ENCODE measurements at regions not wholly inside any gene's neighbourhood (a gene's known extent, or its start where the extent isn't known, plus 50 kb on each side); places are given as distances from the start of the nearest gene placed in this dataset.

DNA sequence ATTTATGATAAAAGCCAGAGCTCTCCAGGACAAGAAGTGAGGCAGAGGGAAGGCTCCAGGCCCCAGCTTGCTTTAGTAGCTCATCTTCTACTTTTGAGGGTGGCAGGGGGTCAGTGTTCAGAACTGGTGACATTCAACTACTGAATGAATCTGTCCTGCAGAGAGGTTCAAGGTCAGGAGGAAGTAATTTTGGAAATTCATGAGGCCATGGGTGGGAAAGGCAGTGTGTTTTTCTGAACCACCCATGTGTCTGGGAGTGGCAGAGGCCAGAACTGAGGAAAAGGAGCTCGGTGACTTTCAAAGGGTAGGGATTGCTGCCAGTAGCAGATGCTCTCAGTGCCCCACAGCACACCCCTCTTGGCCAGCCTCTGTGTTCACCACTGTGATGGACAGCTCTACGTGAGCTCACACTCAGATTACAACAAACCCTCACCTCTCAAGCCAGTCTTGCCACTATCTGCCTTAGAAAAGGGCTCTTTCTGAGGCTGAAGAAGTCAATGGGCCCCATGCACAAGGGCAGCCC lies 571.2 kb downstream of the RAB28 start:
- H3K9ac ChIP-seq, result no peak overlapping the region
- no peaks in the 10 kb centered on the region for H3F3A ChIP-seq (replicated peaks; ENCODE audit: insufficient read depth)
- ChIA-PET CTCF (no interaction called here), POLR2A (no interaction called here)
- no peak for DNase-seq
- no peak overlapping the region for H3K4me2 ChIP-seq
- TF ChIP-seq, protein P1, sequence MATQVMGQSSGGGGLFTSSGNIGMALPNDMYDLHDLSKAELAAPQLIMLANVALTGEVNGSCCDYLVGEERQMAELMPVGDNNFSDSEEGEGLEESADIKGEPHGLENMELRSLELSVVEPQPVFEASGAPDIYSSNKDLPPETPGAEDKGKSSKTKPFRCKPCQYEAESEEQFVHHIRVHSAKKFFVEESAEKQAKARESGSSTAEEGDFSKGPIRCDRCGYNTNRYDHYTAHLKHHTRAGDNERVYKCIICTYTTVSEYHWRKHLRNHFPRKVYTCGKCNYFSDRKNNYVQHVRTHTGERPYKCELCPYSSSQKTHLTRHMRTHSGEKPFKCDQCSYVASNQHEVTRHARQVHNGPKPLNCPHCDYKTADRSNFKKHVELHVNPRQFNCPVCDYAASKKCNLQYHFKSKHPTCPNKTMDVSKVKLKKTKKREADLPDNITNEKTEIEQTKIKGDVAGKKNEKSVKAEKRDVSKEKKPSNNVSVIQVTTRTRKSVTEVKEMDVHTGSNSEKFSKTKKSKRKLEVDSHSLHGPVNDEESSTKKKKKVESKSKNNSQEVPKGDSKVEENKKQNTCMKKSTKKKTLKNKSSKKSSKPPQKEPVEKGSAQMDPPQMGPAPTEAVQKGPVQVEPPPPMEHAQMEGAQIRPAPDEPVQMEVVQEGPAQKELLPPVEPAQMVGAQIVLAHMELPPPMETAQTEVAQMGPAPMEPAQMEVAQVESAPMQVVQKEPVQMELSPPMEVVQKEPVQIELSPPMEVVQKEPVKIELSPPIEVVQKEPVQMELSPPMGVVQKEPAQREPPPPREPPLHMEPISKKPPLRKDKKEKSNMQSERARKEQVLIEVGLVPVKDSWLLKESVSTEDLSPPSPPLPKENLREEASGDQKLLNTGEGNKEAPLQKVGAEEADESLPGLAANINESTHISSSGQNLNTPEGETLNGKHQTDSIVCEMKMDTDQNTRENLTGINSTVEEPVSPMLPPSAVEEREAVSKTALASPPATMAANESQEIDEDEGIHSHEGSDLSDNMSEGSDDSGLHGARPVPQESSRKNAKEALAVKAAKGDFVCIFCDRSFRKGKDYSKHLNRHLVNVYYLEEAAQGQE (IDR thresholded peaks at IDR 0.05; ENCODE audit: low read depth, low read length), result no peak
- TF ChIP-seq GATA2 (CRISPR knock-in tag; IDR thresholded peaks at IDR 0.05) (no peak), TEAD4 (IDR thresholded peaks at IDR 0.05; ENCODE audit: borderline replicate concordance, insufficient read depth) (no peak), FOSL2 (IDR thresholded peaks at IDR 0.05; ENCODE audit: borderline replicate concordance, low read depth) (no peak), RCOR1 (IDR thresholded peaks at IDR 0.05; ENCODE audit: low read length) (no peak), NRF1 (IDR thresholded peaks at IDR 0.05; ENCODE audit: low read depth, low read length) (no peak), MXI1 (IDR thresholded peaks at IDR 0.05; ENCODE audit: low read depth, low read length) (no peak), YY1 (IDR thresholded peaks at IDR 0.05; ENCODE audit: low read depth) (no peak), POLR2AphosphoS5 (IDR thresholded peaks at IDR 0.05; ENCODE audit: low read depth, low read length) (no peak), SMC3 (IDR thresholded peaks at IDR 0.05; ENCODE audit: low read depth, low read length) (no peak), RXRA (IDR thresholded peaks at IDR 0.05; ENCODE audit: borderline replicate concordance, low read depth) (no peak), EP300 (IDR thresholded peaks at IDR 0.05; ENCODE audit: borderline replicate concordance in 1 of 2, low read depth in 1 of 2, low read length in 1 of 2) (no peak), RAD21 (IDR thresholded peaks at IDR 0.05; ENCODE audit: low read length) (no peak), NFIC (IDR thresholded peaks at IDR 0.05; ENCODE audit: borderline replicate concordance) (no peak)
- TF ChIP-seq, protein P2, sequence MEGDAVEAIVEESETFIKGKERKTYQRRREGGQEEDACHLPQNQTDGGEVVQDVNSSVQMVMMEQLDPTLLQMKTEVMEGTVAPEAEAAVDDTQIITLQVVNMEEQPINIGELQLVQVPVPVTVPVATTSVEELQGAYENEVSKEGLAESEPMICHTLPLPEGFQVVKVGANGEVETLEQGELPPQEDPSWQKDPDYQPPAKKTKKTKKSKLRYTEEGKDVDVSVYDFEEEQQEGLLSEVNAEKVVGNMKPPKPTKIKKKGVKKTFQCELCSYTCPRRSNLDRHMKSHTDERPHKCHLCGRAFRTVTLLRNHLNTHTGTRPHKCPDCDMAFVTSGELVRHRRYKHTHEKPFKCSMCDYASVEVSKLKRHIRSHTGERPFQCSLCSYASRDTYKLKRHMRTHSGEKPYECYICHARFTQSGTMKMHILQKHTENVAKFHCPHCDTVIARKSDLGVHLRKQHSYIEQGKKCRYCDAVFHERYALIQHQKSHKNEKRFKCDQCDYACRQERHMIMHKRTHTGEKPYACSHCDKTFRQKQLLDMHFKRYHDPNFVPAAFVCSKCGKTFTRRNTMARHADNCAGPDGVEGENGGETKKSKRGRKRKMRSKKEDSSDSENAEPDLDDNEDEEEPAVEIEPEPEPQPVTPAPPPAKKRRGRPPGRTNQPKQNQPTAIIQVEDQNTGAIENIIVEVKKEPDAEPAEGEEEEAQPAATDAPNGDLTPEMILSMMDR (IDR thresholded peaks at IDR 0.05), result no peak
- TF ChIP-seq, protein P3, sequence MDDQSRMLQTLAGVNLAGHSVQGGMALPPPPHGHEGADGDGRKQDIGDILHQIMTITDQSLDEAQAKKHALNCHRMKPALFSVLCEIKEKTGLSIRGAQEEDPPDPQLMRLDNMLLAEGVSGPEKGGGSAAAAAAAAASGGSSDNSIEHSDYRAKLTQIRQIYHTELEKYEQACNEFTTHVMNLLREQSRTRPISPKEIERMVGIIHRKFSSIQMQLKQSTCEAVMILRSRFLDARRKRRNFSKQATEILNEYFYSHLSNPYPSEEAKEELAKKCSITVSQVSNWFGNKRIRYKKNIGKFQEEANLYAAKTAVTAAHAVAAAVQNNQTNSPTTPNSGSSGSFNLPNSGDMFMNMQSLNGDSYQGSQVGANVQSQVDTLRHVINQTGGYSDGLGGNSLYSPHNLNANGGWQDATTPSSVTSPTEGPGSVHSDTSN (IDR thresholded peaks at IDR 0.05), result no peak
- TF ChIP-seq, protein P4, sequence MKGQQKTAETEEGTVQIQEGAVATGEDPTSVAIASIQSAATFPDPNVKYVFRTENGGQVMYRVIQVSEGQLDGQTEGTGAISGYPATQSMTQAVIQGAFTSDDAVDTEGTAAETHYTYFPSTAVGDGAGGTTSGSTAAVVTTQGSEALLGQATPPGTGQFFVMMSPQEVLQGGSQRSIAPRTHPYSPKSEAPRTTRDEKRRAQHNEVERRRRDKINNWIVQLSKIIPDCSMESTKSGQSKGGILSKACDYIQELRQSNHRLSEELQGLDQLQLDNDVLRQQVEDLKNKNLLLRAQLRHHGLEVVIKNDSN (IDR thresholded peaks at IDR 0.05; ENCODE audit: borderline replicate concordance, low read depth), result no peak
- no peaks in the 10 kb centered on the region for H3K9me2 ChIP-seq
- no peaks in the 10 kb centered on the region for H3K36me3 ChIP-seq (replicated peaks in 1 of 2; ENCODE audit: control insufficient read depth in 1 of 2, insufficient read depth in 2 of 2, low read length in 1 of 2)
- H2AFZ ChIP-seq (ENCODE audit: low read depth), result no peak overlapping the region
- no peaks in the 10 kb centered on the region for H4K20me1 ChIP-seq (ENCODE audit: insufficient read depth)
- H3K27me3 ChIP-seq (ENCODE audit: insufficient read depth), result no peaks in the 10 kb centered on the region
- no peaks in the 10 kb centered on the region for H3K9me3 ChIP-seq
- H3K4me3 ChIP-seq (ENCODE audit: low read depth in 2 of 2, low read length in 1 of 2), result no peak overlapping the region
- 10% methylated on average over 2 of the region's 2 CpGs for WGBS (ENCODE audit: low lambda C conversion rate)
- no peaks in the 10 kb centered on the region for H3K4me1 ChIP-seq (ENCODE audit: control insufficient read depth in 1 of 2, insufficient read depth in 2 of 2, low read depth in 1 of 2, low read length in 1 of 2)
- H3K27ac ChIP-seq (ENCODE audit: low read depth in 2 of 2, low read length in 1 of 2), result no peak overlapping the region
- no peaks in the 10 kb centered on the region for H3K79me2 ChIP-seq (ENCODE audit: insufficient read depth)
